ENCODE measurements at regions not wholly inside any gene's neighbourhood (a gene's known extent, or its start where the extent isn't known, plus 50 kb on each side); places are given as distances from the start of the nearest gene placed in this dataset.
A peak's percentile ranks its signal among the peaks of the same experiment; 100 is the strongest.

- TF ChIP-seq CTCF (IDR thresholded peaks at IDR 0.05) (peak in 1 of 6 experiments; percentile 10), POLR2A (IDR thresholded peaks at IDR 0.05) (no peak)
Measured at GRCh38 chr16:9225527-9226316, 134.3 kb downstream of the HAPSTR1 start.

All from thyroid gland (tissue), 4 donors.